ENCODE measurements at regions not wholly inside any gene's neighbourhood (a gene's known extent, or its start where the extent isn't known, plus 50 kb on each side); places are given as distances from the start of the nearest gene placed in this dataset.

- TF ChIP-seq, protein P1, sequence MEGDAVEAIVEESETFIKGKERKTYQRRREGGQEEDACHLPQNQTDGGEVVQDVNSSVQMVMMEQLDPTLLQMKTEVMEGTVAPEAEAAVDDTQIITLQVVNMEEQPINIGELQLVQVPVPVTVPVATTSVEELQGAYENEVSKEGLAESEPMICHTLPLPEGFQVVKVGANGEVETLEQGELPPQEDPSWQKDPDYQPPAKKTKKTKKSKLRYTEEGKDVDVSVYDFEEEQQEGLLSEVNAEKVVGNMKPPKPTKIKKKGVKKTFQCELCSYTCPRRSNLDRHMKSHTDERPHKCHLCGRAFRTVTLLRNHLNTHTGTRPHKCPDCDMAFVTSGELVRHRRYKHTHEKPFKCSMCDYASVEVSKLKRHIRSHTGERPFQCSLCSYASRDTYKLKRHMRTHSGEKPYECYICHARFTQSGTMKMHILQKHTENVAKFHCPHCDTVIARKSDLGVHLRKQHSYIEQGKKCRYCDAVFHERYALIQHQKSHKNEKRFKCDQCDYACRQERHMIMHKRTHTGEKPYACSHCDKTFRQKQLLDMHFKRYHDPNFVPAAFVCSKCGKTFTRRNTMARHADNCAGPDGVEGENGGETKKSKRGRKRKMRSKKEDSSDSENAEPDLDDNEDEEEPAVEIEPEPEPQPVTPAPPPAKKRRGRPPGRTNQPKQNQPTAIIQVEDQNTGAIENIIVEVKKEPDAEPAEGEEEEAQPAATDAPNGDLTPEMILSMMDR (IDR thresholded peaks at IDR 0.05; ENCODE audit: borderline replicate concordance): no peak
- DNase-seq: no peak
- intact Hi-C loops (cut with micrococcal nuclease): no loop called here
- Histone ChIP-seq H3K36me3 (no peaks in the 10 kb centered on the region), H3K27ac (replicated peaks) (no peak overlapping the region), H3K9me3 (replicated peaks) (no peaks in the 10 kb centered on the region), H3K27me3 (ENCODE audit: low read depth) (peaks cover 31% of the 10 kb centered on the region), H3K4me3 (no peak overlapping the region), H3K4me1 (no peaks in the 10 kb centered on the region)
These were observed 150.5 kb downstream of the PTPN20 start for GRCh38 chr10:47061776-47062175.

GRCh38 chr10:47062441-47063200 lies 151.4 kb downstream of the PTPN20 start:
- Histone ChIP-seq H3K27me3 (ENCODE audit: low read depth) (peaks cover 29% of the 10 kb centered on the region), H3K4me3 (no peak overlapping the region), H3K9me3 (replicated peaks) (no peaks in the 10 kb centered on the region), H3K27ac (replicated peaks) (no peak overlapping the region), H3K4me1 (no peaks in the 10 kb centered on the region), H3K36me3 (no peaks in the 10 kb centered on the region)
- DNase-seq: no peak
- intact Hi-C loops (cut with micrococcal nuclease): no loop called here
- TF ChIP-seq, protein P1 (IDR thresholded peaks at IDR 0.05; ENCODE audit: borderline replicate concordance): no peak

DNA sequence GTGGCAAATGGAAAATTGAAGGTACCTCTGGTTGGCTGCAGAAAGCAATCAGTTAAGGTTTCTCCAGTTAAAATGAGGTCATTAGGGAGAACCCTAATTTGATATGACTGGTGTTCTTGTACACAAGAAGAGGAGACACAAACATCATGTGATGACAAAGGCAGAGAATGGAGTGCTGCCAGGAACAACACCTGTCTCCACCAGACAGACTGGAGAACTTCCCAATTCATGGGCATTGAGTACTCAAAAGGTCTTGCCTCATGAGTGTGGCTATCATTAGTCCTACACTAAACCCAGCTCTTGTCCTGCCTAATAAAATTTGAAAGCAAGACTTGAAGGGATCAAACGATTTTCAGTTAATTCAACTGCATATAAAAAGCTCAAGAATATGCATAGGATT lies 152.6 kb downstream of the PTPN20 start:
- H3K27me3 ChIP-seq (ENCODE audit: low read depth): peaks cover 26% of the 10 kb centered on the region
- no peaks in the 10 kb centered on the region for H3K4me1 ChIP-seq
- no peaks in the 10 kb centered on the region for H3K9me3 ChIP-seq (replicated peaks)
- intact Hi-C loops (cut with micrococcal nuclease): no loop called here
- H3K36me3 ChIP-seq: no peaks in the 10 kb centered on the region
- no peak overlapping the region for H3K27ac ChIP-seq (replicated peaks)
- no peak for DNase-seq
- H3K4me3 ChIP-seq: no peak overlapping the region
- TF ChIP-seq, protein P1 (IDR thresholded peaks at IDR 0.05; ENCODE audit: borderline replicate concordance): no peak

DNA sequence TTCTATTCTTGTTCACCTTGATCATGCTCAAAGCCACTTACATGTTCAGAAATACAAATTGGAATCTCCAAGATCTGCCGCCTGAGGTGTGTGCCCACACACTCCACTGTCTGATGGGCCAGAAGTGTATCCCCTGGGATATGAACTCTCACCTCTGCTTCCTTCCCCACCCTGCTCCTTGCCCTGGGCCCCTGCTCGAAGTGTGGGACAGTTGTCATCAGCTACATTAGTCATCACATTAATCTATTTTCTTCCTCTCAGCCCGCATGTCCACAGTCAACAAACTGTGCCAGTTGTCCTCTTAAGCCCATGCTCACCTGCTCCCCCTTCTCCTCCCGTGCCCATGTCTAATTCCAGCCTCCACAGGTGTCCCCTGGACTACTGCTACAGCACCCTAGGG lies 154.7 kb downstream of the PTPN20 start:
- H3K27me3 ChIP-seq (ENCODE audit: low read depth): peaks cover 7% of the 10 kb centered on the region
- H3K4me3 ChIP-seq: no peak overlapping the region
- no peaks in the 10 kb centered on the region for H3K4me1 ChIP-seq
- H3K36me3 ChIP-seq: no peaks in the 10 kb centered on the region
- no peak overlapping the region for H3K27ac ChIP-seq (replicated peaks)
- intact Hi-C loops (cut with micrococcal nuclease): no loop called here
- no peak for DNase-seq
- no peaks in the 10 kb centered on the region for H3K9me3 ChIP-seq (replicated peaks)
- TF ChIP-seq, protein P1 (IDR thresholded peaks at IDR 0.05; ENCODE audit: borderline replicate concordance): no peak

DNA sequence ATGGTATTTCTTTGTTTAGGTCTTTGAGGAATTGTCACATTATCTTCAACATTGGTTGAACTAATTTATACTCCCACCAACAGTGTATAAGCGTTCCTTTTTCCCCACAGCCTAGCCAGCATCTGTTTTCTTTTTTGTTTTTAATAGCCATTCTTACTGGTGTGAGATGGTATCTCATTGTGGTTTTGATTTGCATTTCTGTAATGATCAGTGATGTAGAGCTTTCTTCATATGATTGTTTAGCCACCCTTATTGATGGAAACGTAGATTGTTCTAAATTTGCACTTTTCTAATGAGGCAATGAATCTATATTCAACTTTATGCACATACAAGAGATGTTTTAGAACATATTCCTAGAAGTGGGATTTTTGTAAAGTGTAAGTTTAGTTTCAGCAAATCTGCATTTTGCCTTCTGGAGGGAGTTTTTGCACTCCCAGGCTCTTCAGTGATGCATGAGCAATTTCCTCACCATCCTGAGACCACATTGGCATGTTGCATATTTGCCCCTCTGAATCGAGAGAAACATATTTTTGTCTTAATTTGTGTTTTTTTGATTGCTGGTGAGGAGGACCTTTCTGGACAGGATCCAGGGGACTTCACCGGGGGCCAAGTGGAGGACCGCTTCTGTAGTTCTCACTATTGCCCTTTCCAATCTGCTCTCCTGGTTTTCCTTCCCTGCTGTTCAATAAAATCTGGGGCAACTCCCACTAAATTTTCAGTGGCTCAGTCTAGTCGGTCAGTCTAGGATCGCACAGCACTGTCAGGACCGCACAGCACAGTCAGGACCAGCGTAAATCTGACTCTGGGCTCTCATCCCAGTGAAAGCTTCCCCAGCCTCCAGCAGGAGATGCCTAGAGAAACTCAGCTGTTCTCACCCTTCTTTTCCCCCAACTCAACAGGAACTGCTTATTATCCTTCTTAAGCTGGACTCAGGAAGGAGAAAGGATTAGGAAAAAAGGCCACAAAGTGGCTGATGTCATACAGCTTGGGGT lies 157.0 kb downstream of the PTPN20 start:
- TF ChIP-seq, protein P1 (IDR thresholded peaks at IDR 0.05; ENCODE audit: borderline replicate concordance): no peak
- no peak for DNase-seq
- Histone ChIP-seq H3K9me3 (replicated peaks) (no peaks in the 10 kb centered on the region), H3K27me3 (ENCODE audit: low read depth) (peaks cover 9% of the 10 kb centered on the region), H3K4me3 (no peak overlapping the region), H3K4me1 (no peaks in the 10 kb centered on the region), H3K36me3 (no peaks in the 10 kb centered on the region), H3K27ac (replicated peaks) (no peak overlapping the region)
- intact Hi-C loops (cut with micrococcal nuclease): no loop called here

Measured in left ventricle myocardium inferior (tissue), 1 donor.